ENCODE measurements at regions not wholly inside any gene's neighbourhood (a gene's known extent, or its start where the extent isn't known, plus 50 kb on each side); places are given as distances from the start of the nearest gene placed in this dataset.
"Not testable (repeated sequence)": the region's sequence is repeated elsewhere in the genome, so short reads cannot be mapped to it uniquely, and the experiment has no call there.

DNA sequence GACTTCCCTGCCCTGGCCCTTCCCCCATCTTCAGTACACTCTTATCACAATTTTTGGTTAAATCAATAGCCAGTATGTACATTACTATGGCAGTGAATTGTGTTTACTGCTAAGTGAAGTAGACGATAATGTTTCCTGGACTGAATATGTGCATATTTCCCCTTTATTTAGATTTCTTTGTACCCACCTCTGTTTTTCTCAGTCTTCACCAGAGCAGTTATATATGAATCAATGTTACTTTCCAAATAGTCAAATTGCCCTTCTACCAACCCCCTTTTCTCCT, 97.1 kb upstream of the HS6ST1 start:
- H3K9me2 ChIP-seq (replicated peaks; ENCODE audit: insufficient read depth, low read length): no peaks in the 10 kb centered on the region
- TF ChIP-seq, protein P1, sequence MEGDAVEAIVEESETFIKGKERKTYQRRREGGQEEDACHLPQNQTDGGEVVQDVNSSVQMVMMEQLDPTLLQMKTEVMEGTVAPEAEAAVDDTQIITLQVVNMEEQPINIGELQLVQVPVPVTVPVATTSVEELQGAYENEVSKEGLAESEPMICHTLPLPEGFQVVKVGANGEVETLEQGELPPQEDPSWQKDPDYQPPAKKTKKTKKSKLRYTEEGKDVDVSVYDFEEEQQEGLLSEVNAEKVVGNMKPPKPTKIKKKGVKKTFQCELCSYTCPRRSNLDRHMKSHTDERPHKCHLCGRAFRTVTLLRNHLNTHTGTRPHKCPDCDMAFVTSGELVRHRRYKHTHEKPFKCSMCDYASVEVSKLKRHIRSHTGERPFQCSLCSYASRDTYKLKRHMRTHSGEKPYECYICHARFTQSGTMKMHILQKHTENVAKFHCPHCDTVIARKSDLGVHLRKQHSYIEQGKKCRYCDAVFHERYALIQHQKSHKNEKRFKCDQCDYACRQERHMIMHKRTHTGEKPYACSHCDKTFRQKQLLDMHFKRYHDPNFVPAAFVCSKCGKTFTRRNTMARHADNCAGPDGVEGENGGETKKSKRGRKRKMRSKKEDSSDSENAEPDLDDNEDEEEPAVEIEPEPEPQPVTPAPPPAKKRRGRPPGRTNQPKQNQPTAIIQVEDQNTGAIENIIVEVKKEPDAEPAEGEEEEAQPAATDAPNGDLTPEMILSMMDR (IDR thresholded peaks at IDR 0.05; ENCODE audit: insufficient read depth, low read length, poor library complexity, severe bottlenecking): no peak
- TF ChIP-seq EZH2phosphoT487 (conservative IDR thresholded peaks at IDR 0.05; ENCODE audit: low read length): no peak
- H3F3A ChIP-seq (ENCODE audit: insufficient read depth): no peaks in the 10 kb centered on the region
- no peaks in the 10 kb centered on the region for H4K20me1 ChIP-seq (ENCODE audit: low read depth, low read length)
- H3K4me2 ChIP-seq (ENCODE audit: low read depth, low read length, poor library complexity, severe bottlenecking): no peak overlapping the region
- H2AFZ ChIP-seq (ENCODE audit: low read depth, low read length, severe bottlenecking): no peak overlapping the region
- H3K9me3 ChIP-seq (ENCODE audit: insufficient read depth, low read length): no peaks in the 10 kb centered on the region
- H3K36me3 ChIP-seq (ENCODE audit: low read length): no peaks in the 10 kb centered on the region
- H3K9ac ChIP-seq (ENCODE audit: low read length): no peak overlapping the region
- H3K27me3 ChIP-seq (ENCODE audit: low read length): no peaks in the 10 kb centered on the region
- H3K4me3 ChIP-seq (ENCODE audit: insufficient read depth, low read length, poor library complexity, severe bottlenecking): no peak overlapping the region
- H3K27ac ChIP-seq (ENCODE audit: low read depth, low read length): no peak overlapping the region
- no peaks in the 10 kb centered on the region for H3K79me2 ChIP-seq (ENCODE audit: insufficient read depth, low read length)

DNA sequence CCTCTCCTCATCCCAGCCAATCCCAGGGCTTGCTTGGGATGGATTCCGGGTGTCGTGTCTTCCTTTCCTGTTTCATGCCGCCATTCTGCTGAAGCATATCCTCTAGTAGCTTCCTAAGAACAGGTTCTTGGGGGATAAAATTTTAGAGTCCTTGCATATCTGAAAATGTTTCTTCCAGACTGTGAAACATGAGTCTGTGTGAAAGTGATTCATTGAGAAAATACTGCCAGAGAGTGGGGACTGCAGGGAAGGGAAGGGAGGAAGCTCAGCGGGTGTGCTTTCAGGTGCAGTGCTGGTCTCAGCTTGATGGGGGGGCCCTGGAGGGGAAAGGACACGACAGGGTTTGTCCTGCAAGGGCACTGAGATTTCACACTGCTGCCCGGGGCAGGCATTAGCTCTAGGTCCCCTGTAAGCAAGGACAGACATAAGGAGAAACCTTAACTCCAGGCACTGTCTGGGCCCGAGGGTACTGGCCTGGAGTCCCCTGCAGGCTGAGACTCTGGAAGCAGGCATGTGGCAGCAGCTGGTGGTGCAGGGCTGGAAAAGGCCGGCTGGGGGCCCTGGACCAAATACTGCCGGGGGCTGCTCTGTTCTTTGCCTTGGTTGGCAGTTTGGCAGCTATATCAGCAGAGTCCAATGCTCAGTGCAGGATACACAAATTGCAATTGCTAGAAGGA, 97.6 kb upstream of the HS6ST1 start:
- Histone ChIP-seq H3K4me3 (ENCODE audit: insufficient read depth, low read length, poor library complexity, severe bottlenecking) (no peak overlapping the region), H3K79me2 (ENCODE audit: insufficient read depth, low read length) (no peaks in the 10 kb centered on the region), H3K4me2 (ENCODE audit: low read depth, low read length, poor library complexity, severe bottlenecking) (no peak overlapping the region), H3K9me2 (replicated peaks; ENCODE audit: insufficient read depth, low read length) (no peaks in the 10 kb centered on the region), H3F3A (ENCODE audit: insufficient read depth) (no peaks in the 10 kb centered on the region), H3K27ac (ENCODE audit: low read depth, low read length) (no peak overlapping the region), H4K20me1 (ENCODE audit: low read depth, low read length) (no peaks in the 10 kb centered on the region), H3K9ac (ENCODE audit: low read length) (no peak overlapping the region), H3K9me3 (ENCODE audit: insufficient read depth, low read length) (no peaks in the 10 kb centered on the region), H2AFZ (ENCODE audit: low read depth, low read length, severe bottlenecking) (no peak overlapping the region), H3K27me3 (ENCODE audit: low read length) (no peaks in the 10 kb centered on the region), H3K36me3 (ENCODE audit: low read length) (no peaks in the 10 kb centered on the region)
- TF ChIP-seq EZH2phosphoT487 (conservative IDR thresholded peaks at IDR 0.05; ENCODE audit: low read length): no peak
- TF ChIP-seq, protein P1 (IDR thresholded peaks at IDR 0.05; ENCODE audit: insufficient read depth, low read length, poor library complexity, severe bottlenecking): no peak

DNA sequence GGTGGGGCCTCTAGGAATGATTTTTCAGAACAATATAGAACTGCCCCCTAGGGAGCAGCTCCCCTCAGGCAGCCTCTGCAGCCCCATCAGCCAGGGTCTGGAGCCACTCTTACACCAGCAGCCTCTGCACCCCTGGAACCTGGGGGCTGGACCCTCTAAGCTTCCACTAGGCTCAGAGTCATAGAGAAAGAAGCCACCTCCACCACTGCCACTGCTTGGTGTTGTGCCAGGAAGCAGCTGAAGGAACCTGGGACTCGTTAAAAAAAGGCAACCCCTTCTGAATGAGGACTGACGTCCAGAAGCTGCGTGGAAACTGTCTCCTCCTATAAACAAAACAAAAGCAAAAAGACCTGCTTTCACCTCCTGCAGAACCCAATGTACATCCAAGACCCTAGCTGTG, 98.1 kb upstream of the HS6ST1 start:
- H3K9ac ChIP-seq (ENCODE audit: low read length): no peak overlapping the region
- H4K20me1 ChIP-seq (ENCODE audit: low read depth, low read length): no peaks in the 10 kb centered on the region
- no peaks in the 10 kb centered on the region for H3K36me3 ChIP-seq (ENCODE audit: low read length)
- TF ChIP-seq EZH2phosphoT487 (conservative IDR thresholded peaks at IDR 0.05; ENCODE audit: low read length): no peak
- TF ChIP-seq, protein P1 (IDR thresholded peaks at IDR 0.05; ENCODE audit: insufficient read depth, low read length, poor library complexity, severe bottlenecking): no peak
- no peaks in the 10 kb centered on the region for H3K27me3 ChIP-seq (ENCODE audit: low read length)
- no peak overlapping the region for H2AFZ ChIP-seq (ENCODE audit: low read depth, low read length, severe bottlenecking)
- H3F3A ChIP-seq (ENCODE audit: insufficient read depth): no peaks in the 10 kb centered on the region
- H3K27ac ChIP-seq (ENCODE audit: low read depth, low read length): no peak overlapping the region
- H3K79me2 ChIP-seq (ENCODE audit: insufficient read depth, low read length): no peaks in the 10 kb centered on the region
- H3K9me2 ChIP-seq (replicated peaks; ENCODE audit: insufficient read depth, low read length): no peaks in the 10 kb centered on the region
- no peak overlapping the region for H3K4me3 ChIP-seq (ENCODE audit: insufficient read depth, low read length, poor library complexity, severe bottlenecking)
- no peaks in the 10 kb centered on the region for H3K9me3 ChIP-seq (ENCODE audit: insufficient read depth, low read length)
- H3K4me2 ChIP-seq (ENCODE audit: low read depth, low read length, poor library complexity, severe bottlenecking): no peak overlapping the region

DNA sequence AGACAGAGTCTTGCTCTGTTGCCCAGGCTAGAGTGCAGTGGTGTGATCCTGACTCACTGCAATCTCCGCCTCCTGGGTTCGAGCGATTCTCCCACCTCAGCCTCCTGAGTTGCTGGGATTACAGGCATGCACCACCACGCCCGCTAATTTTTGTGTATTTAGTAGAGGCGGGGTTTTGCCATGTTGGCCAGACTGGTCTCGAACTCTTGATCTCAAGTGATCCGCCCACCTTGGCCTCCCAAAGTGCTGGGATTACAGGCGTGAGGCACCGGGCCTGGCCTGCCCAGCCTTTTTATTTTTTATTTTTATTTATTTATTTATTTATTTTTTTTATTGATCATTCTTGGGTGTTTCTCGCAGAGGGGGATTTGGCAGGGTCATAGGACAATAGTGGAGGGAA, 98.6 kb upstream of the HS6ST1 start:
- H3K27me3 ChIP-seq (ENCODE audit: low read length); H3F3A ChIP-seq (ENCODE audit: insufficient read depth); H3K4me2 ChIP-seq (ENCODE audit: low read depth, low read length, poor library complexity, severe bottlenecking); H3K79me2 ChIP-seq (ENCODE audit: insufficient read depth, low read length); H3K27ac ChIP-seq (ENCODE audit: low read depth, low read length); H3K9me3 ChIP-seq (ENCODE audit: insufficient read depth, low read length); H4K20me1 ChIP-seq (ENCODE audit: low read depth, low read length); H3K9ac ChIP-seq (ENCODE audit: low read length); H2AFZ ChIP-seq (ENCODE audit: low read depth, low read length, severe bottlenecking); H3K36me3 ChIP-seq (ENCODE audit: low read length); H3K4me3 ChIP-seq (ENCODE audit: insufficient read depth, low read length, poor library complexity, severe bottlenecking); H3K9me2 ChIP-seq (replicated peaks; ENCODE audit: insufficient read depth, low read length): not testable (repeated sequence)
